ENCODE measurements at regions not wholly inside any gene's neighbourhood (a gene's known extent, or its start where the extent isn't known, plus 50 kb on each side); places are given as distances from the start of the nearest gene placed in this dataset.

DNA sequence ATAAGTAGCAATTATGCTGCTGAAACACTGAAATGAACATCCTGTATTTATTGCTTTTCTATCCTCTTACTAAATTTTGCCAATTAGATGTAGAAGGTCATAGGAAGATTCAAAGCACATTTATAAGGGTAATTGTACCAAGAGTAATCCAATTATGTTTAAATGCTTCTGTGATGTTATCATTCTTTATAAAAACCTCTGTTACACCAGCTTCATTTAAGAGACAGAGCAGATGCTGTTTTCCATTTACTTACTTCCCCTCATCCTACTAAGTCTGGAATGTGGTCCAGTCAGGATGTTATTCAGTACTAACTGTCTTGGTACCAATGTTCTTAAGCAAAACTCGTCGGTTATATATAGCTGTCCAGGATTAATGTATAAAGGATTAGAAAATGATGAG lies 539.6 kb downstream of the PDHA2 start:
- TF ChIP-seq, protein P1, sequence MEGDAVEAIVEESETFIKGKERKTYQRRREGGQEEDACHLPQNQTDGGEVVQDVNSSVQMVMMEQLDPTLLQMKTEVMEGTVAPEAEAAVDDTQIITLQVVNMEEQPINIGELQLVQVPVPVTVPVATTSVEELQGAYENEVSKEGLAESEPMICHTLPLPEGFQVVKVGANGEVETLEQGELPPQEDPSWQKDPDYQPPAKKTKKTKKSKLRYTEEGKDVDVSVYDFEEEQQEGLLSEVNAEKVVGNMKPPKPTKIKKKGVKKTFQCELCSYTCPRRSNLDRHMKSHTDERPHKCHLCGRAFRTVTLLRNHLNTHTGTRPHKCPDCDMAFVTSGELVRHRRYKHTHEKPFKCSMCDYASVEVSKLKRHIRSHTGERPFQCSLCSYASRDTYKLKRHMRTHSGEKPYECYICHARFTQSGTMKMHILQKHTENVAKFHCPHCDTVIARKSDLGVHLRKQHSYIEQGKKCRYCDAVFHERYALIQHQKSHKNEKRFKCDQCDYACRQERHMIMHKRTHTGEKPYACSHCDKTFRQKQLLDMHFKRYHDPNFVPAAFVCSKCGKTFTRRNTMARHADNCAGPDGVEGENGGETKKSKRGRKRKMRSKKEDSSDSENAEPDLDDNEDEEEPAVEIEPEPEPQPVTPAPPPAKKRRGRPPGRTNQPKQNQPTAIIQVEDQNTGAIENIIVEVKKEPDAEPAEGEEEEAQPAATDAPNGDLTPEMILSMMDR (conservative IDR thresholded peaks at IDR 0.05; ENCODE audit: low read depth, low read length), result no peak
- no peak for TF ChIP-seq POLR2A (IDR thresholded peaks at IDR 0.05; ENCODE audit: low read depth, low read length)
- no peak for TF ChIP-seq CEBPB (IDR thresholded peaks at IDR 0.05; ENCODE audit: low read depth, low read length)
- TF ChIP-seq RFX5 (IDR thresholded peaks at IDR 0.05; ENCODE audit: low read depth, low read length), result no peak
- TF ChIP-seq MAZ (IDR thresholded peaks at IDR 0.05; ENCODE audit: borderline replicate concordance, low read depth, low read length), result no peak
- TF ChIP-seq SMC3 (IDR thresholded peaks at IDR 0.05; ENCODE audit: low read depth, low read length), result no peak
- TF ChIP-seq MAFK (IDR thresholded peaks at IDR 0.05; ENCODE audit: low read depth, low read length), result no peak
- no peak for TF ChIP-seq RAD21 (IDR thresholded peaks at IDR 0.05; ENCODE audit: low read length)
- TF ChIP-seq BHLHE40 (IDR thresholded peaks at IDR 0.05; ENCODE audit: low read depth, low read length), result no peak
- TF ChIP-seq MXI1 (IDR thresholded peaks at IDR 0.05; ENCODE audit: borderline replicate concordance, low read depth, low read length), result no peak
- TF ChIP-seq CHD1 (IDR thresholded peaks at IDR 0.05; ENCODE audit: low read depth, low read length), result no peak
- TF ChIP-seq, protein P2, sequence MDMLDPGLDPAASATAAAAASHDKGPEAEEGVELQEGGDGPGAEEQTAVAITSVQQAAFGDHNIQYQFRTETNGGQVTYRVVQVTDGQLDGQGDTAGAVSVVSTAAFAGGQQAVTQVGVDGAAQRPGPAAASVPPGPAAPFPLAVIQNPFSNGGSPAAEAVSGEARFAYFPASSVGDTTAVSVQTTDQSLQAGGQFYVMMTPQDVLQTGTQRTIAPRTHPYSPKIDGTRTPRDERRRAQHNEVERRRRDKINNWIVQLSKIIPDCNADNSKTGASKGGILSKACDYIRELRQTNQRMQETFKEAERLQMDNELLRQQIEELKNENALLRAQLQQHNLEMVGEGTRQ (IDR thresholded peaks at IDR 0.05; ENCODE audit: low read depth, low read length), result no peak
